ENCODE measurements at regions not wholly inside any gene's neighbourhood (a gene's known extent, or its start where the extent isn't known, plus 50 kb on each side); places are given as distances from the start of the nearest gene placed in this dataset.

DNA sequence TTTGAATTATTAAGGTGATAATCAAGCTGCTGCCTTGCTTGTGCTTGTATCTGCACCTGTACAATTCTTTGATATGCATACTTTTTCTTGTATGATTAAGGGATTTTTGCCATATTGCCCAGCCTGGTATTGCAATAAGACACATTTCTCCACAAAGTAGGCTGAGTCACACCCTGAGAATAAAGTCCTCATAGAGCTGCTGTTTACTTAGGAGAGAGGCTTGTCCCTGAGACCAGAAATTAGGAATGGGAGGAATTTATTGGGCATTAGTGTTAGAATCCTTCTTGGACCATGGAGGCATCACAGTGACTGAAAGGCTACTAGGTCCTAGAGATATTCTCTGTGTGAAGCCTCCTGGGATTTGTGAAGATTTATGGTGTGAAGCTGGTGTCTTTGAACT lies 506.8 kb upstream of the FBXO33 start:
- Histone ChIP-seq H3K79me2 (ENCODE audit: insufficient read depth, low read length) (no peaks in the 10 kb centered on the region), H3K27ac (ENCODE audit: insufficient read length, low read depth, low read length) (no peak overlapping the region), H3K56ac (ENCODE audit: insufficient read length, low read depth, low read length) (no peak overlapping the region), H3K79me1 (ENCODE audit: insufficient read depth, low read depth, low read length, poor library complexity, severe bottlenecking) (no peaks in the 10 kb centered on the region), H2BK120ac (ENCODE audit: low read depth, low read length, poor library complexity, severe bottlenecking) (no peak overlapping the region), H4K20me1 (ENCODE audit: control insufficient read depth, insufficient read depth, insufficient read length) (no peaks in the 10 kb centered on the region), H2AFZ (ENCODE audit: low read length) (no peak overlapping the region), H2BK20ac (ENCODE audit: low read depth, low read length, poor library complexity, severe bottlenecking) (no peak overlapping the region), H3K27me3 (ENCODE audit: insufficient read depth, low read length) (no peaks in the 10 kb centered on the region), H4K5ac (ENCODE audit: insufficient read length, low read depth, low read length) (no peak overlapping the region), H3K23me2 (ENCODE audit: insufficient read length, low read depth, low read length, poor library complexity, severe bottlenecking) (no peaks in the 10 kb centered on the region), H4K91ac (ENCODE audit: insufficient read length, low read depth, low read length) (no peak overlapping the region), H3K23ac (ENCODE audit: insufficient read length, low read depth, low read length) (no peak overlapping the region), H3T11ph (ENCODE audit: low read length) (no peak overlapping the region), H3K14ac (ENCODE audit: insufficient read depth, low read length) (no peak overlapping the region), H3K4me1 (ENCODE audit: insufficient read depth, low read length) (no peaks in the 10 kb centered on the region), H2AK5ac (ENCODE audit: insufficient read length, low read length) (no peak overlapping the region), H2BK15ac (ENCODE audit: low read depth, low read length) (no peak overlapping the region), H3K9me3 (ENCODE audit: control insufficient read depth, low read depth, low read length) (no peaks in the 10 kb centered on the region), H3K18ac (ENCODE audit: insufficient read length, low read depth, low read length) (no peak overlapping the region), H3K9ac (ENCODE audit: extremely low read depth, insufficient read length, low read length) (no peak overlapping the region), H4K8ac (replicated peaks; ENCODE audit: insufficient read length, low read depth, low read length) (no peak overlapping the region), H2BK5ac (ENCODE audit: insufficient read length, low read length) (no peak overlapping the region), H3K4ac (ENCODE audit: low read depth, low read length) (no peak overlapping the region), H3K4me2 (ENCODE audit: insufficient read depth, insufficient read length, low read length) (no peak overlapping the region), H2BK12ac (ENCODE audit: insufficient read length, low read depth, low read length) (no peak overlapping the region)
- DNase-seq: no peak
- Mint-ChIP-seq H3K4me1 (peaks cover 10 to 13% of the 10 kb centered on the region in 2 experiments), H3K27me3 (ENCODE audit: low read depth) (no peaks in the 10 kb centered on the region), H3K36me3 (ENCODE audit: insufficient read depth in 1 of 3, low read depth in 3 of 3) (no peaks in the 10 kb centered on the region; a peak in 1 of 7 replicates), H3K9me3 (no peaks in the 10 kb centered on the region), H3K27ac (no peak overlapping the region), H3K4me3 (no peak overlapping the region)
- TF ChIP-seq, protein P1, sequence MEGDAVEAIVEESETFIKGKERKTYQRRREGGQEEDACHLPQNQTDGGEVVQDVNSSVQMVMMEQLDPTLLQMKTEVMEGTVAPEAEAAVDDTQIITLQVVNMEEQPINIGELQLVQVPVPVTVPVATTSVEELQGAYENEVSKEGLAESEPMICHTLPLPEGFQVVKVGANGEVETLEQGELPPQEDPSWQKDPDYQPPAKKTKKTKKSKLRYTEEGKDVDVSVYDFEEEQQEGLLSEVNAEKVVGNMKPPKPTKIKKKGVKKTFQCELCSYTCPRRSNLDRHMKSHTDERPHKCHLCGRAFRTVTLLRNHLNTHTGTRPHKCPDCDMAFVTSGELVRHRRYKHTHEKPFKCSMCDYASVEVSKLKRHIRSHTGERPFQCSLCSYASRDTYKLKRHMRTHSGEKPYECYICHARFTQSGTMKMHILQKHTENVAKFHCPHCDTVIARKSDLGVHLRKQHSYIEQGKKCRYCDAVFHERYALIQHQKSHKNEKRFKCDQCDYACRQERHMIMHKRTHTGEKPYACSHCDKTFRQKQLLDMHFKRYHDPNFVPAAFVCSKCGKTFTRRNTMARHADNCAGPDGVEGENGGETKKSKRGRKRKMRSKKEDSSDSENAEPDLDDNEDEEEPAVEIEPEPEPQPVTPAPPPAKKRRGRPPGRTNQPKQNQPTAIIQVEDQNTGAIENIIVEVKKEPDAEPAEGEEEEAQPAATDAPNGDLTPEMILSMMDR (conservative IDR thresholded peaks at IDR 0.05): no peak
